ENCODE measurements at regions not wholly inside any gene's neighbourhood (a gene's known extent, or its start where the extent isn't known, plus 50 kb on each side); places are given as distances from the start of the nearest gene placed in this dataset.

DNA sequence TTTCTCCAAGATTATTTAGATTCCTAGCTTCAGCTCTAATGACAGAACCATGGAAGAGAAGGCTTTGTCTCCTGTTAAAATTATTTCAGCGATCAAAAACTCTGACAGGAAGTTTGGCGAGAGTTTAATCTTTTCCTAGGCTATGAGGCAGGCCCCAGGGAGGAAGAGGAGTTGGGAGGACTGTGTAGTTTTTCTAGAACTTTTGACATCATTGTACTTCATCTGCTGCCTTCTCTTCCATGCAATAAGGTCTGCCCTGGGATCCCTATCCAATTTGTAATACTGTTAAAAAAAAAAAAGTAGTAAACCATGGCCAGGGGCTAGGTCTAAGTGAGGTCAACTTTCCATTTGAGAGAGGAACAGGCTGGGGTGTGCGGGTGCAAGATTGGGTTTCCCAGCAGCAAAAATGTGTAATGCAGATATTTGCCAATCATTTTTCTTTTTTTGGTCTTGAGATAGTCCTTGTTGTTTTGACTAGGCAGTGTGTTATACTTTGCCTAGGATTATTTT lies 261.9 kb upstream of the ANKH start:
- no peak for TF ChIP-seq RAD21 (IDR thresholded peaks at IDR 0.05; ENCODE audit: low read depth)
- no peak for TF ChIP-seq USF1 (IDR thresholded peaks at IDR 0.05)
- no peak for TF ChIP-seq CREB1 (IDR thresholded peaks at IDR 0.05; ENCODE audit: low read depth)
- no peak for TF ChIP-seq NFIC (IDR thresholded peaks at IDR 0.05)
- TF ChIP-seq YY1 (IDR thresholded peaks at IDR 0.05; ENCODE audit: low read depth) = no peak

GRCh38 chr5:15132816-15133405 lies 261.3 kb upstream of the ANKH start:
- no peak for TF ChIP-seq RAD21 (IDR thresholded peaks at IDR 0.05; ENCODE audit: low read depth)
- no peak for TF ChIP-seq REST (IDR thresholded peaks at IDR 0.05; ENCODE audit: low read depth)
- no peak for TF ChIP-seq EP300 (IDR thresholded peaks at IDR 0.05; ENCODE audit: borderline replicate concordance)

DNA sequence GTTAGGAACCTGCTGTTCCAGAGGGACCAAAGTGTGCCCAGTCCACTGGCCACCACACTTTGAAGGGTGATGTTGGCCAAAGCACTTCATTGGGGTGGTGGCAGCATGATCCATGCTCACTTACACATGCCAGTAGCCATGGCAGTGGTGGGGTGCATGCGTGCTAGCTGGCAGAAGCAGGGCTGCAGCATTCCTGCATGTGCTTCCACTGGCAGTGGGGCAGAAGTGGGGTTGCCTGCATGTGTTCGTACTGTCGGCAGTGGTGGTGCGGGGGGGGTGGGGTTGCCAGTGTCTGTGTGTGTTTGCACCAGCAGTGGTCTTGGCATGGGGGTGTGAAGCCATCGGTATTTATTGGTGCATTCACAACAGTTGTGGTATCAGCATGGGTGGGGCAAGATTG lies 260.3 kb upstream of the ANKH start:
- TF ChIP-seq REST (IDR thresholded peaks at IDR 0.05; ENCODE audit: low read depth) (no peak), USF1 (IDR thresholded peaks at IDR 0.05) (no peak), YY1 (IDR thresholded peaks at IDR 0.05; ENCODE audit: low read depth) (no peak), FOXM1 (IDR thresholded peaks at IDR 0.05; ENCODE audit: borderline replicate concordance, low read depth) (no peak), CEBPB (IDR thresholded peaks at IDR 0.05) (no peak), TEAD4 (IDR thresholded peaks at IDR 0.05) (no peak), EGR1 (IDR thresholded peaks at IDR 0.05) (no peak), TCF12 (IDR thresholded peaks at IDR 0.05; ENCODE audit: low read depth) (no peak), EP300 (IDR thresholded peaks at IDR 0.05; ENCODE audit: borderline replicate concordance) (no peak), NFIC (IDR thresholded peaks at IDR 0.05) (no peak), RAD21 (IDR thresholded peaks at IDR 0.05; ENCODE audit: low read depth) (no peak), TAF1 (IDR thresholded peaks at IDR 0.05; ENCODE audit: low read depth) (no peak)
- TF ChIP-seq, protein P1, sequence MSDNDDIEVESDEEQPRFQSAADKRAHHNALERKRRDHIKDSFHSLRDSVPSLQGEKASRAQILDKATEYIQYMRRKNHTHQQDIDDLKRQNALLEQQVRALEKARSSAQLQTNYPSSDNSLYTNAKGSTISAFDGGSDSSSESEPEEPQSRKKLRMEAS (IDR thresholded peaks at IDR 0.05) = no peak

GRCh38 chr5:15124871-15125568 lies 253.4 kb upstream of the ANKH start:
- TF ChIP-seq EP300 (IDR thresholded peaks at IDR 0.05; ENCODE audit: borderline replicate concordance) (no peak), NFIC (IDR thresholded peaks at IDR 0.05) (no peak), FOXM1 (IDR thresholded peaks at IDR 0.05; ENCODE audit: borderline replicate concordance, low read depth) (no peak)

- TF ChIP-seq, protein P1 (IDR thresholded peaks at IDR 0.05) = no peak
- TF ChIP-seq EP300 (IDR thresholded peaks at IDR 0.05; ENCODE audit: borderline replicate concordance) (no peak), YY1 (IDR thresholded peaks at IDR 0.05; ENCODE audit: low read depth) (no peak), FOXM1 (IDR thresholded peaks at IDR 0.05; ENCODE audit: borderline replicate concordance, low read depth) (no peak)
Observed at GRCh38 chr5:15124461-15124860, 252.9 kb upstream of the ANKH start.

- TF ChIP-seq NFIC (IDR thresholded peaks at IDR 0.05) = no peak
- TF ChIP-seq YY1 (IDR thresholded peaks at IDR 0.05; ENCODE audit: low read depth) = no peak
- TF ChIP-seq EP300 (IDR thresholded peaks at IDR 0.05; ENCODE audit: borderline replicate concordance) = no peak
- TF ChIP-seq TAF1 (IDR thresholded peaks at IDR 0.05; ENCODE audit: low read depth) = no peak
Observed at GRCh38 chr5:15117688-15118087, 246.1 kb upstream of the ANKH start.

DNA sequence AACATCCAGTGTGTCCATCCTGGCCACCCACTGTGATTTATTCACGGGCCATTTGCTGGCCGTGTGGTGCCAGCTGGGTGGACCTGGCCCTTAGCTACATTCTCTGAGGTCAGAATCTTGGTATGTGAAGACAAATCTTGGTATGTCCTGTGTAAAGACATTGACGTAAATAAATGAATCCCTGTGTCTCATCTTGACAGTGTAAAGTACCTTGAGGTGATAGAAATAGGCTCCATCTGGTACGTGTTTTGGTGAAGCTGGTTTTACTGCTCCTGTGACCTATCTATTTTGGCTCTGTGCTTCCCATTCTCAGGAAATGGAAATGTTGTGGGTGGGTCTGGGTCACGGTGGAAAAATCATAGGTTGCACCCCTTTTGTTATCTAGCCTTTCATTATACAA lies 245.4 kb upstream of the ANKH start:
- TF ChIP-seq YY1 (IDR thresholded peaks at IDR 0.05; ENCODE audit: low read depth) (no peak), REST (IDR thresholded peaks at IDR 0.05; ENCODE audit: low read depth) (no peak), EP300 (IDR thresholded peaks at IDR 0.05; ENCODE audit: borderline replicate concordance) (no peak), ZBTB7A (IDR thresholded peaks at IDR 0.05; ENCODE audit: low read depth) (no peak), EGR1 (IDR thresholded peaks at IDR 0.05) (no peak), FOXM1 (IDR thresholded peaks at IDR 0.05; ENCODE audit: borderline replicate concordance, low read depth) (no peak), USF1 (IDR thresholded peaks at IDR 0.05) (no peak), TCF12 (IDR thresholded peaks at IDR 0.05; ENCODE audit: low read depth) (no peak), TAF1 (IDR thresholded peaks at IDR 0.05; ENCODE audit: low read depth) (no peak), CREB1 (IDR thresholded peaks at IDR 0.05; ENCODE audit: low read depth) (no peak), NFIC (IDR thresholded peaks at IDR 0.05) (no peak), CEBPB (IDR thresholded peaks at IDR 0.05) (no peak), TEAD4 (IDR thresholded peaks at IDR 0.05) (no peak)
- TF ChIP-seq, protein P1 (IDR thresholded peaks at IDR 0.05) = no peak

Measured in Ishikawa (cell line).